Pons (tissue), 1 donor: ENCODE measurements at regions not wholly inside any gene's neighbourhood (a gene's known extent, or its start where the extent isn't known, plus 50 kb on each side); places are given as distances from the start of the nearest gene placed in this dataset.
"Not testable (repeated sequence)": the region's sequence is repeated elsewhere in the genome, so short reads cannot be mapped to it uniquely, and the experiment has no call there.

Experiments used
- DNase-seq: peaks from one replicate; pipeline ENCODE4 v3.0.0-alpha.2; 2016; ENCODE audit warnings: low spot score

DNA sequence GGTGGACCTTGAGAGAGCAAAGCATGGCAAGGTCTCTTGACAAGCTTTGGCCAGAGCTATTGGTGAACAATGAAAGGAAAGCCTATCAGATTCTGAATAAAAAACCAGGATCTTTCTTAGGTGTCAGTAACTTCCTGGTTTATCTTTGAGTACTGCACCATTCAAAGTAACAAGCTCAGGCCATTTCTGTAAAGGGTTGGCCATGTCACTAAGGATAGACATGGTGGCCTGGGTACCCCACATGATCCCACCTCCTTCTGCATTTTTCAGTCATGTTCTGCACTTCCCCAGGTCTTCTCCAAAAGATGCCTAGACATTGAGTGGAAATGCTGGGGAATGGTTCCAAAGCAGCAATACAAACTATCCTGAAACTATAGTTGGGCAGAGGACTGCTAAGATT lies 242.0 kb downstream of the ARHGAP12 start:
- no peak for DNase-seq

- no peak for DNase-seq
Observed at GRCh38 chr10:31683682-31684081, 244.9 kb downstream of the ARHGAP12 start.

GRCh38 chr10:31679936-31680335 lies 248.7 kb downstream of the ARHGAP12 start:
- DNase-seq = no peak

DNA sequence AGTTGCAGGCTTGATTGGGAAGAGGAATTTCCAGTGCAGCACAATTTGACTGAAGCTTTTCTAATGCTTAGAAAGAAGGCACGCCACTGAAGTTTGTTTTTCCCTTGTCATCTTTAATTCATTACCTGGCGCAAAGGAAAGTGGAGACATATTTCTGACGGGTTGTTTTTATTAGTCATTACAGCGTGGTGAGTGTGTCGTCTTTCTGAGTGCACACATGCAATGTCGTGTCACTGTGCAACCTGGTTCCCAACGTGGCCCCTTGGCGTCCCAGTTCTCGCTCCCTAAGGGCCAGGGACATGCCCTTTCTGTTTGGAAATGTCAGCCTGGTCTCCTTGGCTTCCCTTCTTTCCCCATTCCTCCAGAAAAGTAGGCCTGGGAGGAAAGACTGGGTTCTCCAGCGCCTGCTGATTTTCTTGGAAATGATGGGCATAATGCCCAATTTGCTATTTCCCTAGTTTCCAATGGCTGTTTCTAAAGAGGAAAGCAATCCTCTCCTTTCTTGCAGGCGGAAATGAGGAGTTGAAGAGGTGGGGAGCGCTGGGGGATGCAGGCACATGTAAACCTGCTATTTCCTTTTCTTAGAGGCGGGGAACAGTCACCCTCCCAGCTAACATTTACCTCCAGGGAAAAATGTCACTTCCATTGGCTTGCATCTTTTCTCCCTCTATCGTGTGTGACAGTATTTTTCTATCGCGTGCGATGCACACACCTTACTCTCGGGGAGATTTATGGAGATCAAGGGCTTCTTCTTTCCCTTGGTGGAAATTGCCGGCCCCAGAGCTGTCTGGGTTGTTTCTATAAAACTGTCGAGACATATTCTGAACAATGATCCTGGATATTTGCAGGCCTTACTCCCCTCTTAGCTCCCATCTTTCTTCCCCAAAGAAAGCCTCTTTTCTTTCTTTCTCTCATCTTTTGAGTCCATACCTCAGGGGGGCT lies 249.8 kb downstream of the ARHGAP12 start:
- DNase-seq = no peak

GRCh38 chr10:31678139-31678536 lies 250.5 kb downstream of the ARHGAP12 start:
- no peak for DNase-seq

GRCh38 chr10:31677195-31678138 lies 251.2 kb downstream of the ARHGAP12 start:
- DNase-seq = no peak

GRCh38 chr10:31675726-31676125 lies 252.9 kb downstream of the ARHGAP12 start:
- no peak for DNase-seq

GRCh38 chr10:31669357-31669756 lies 259.3 kb downstream of the ARHGAP12 start:
- peak; percentile 96 for DNase-seq

DNA sequence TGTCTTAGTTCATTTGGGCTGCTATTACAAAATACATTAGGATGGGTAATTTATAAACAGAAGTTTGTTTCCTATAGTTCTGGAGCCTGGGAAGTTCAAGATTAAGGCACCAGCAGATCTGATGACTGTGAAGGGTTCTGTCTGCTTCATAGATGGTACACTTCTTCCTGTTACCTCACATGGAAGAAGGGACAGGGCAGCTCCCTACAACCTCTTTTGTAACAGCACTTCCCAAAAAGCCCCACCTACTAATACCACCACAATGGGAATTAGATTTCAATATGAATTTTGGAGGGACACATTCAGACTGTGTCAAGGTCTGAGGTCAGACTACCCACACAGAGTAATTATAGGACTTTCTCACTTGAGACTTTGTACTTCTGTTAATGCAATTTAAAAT lies 260.3 kb downstream of the ARHGAP12 start:
- no peak for DNase-seq

GRCh38 chr10:31665764-31666279 lies 262.8 kb downstream of the ARHGAP12 start:
- DNase-seq = not testable (repeated sequence)

- no peak for DNase-seq
Observed at GRCh38 chr10:31664803-31665202, 263.8 kb downstream of the ARHGAP12 start.

GRCh38 chr10:31664071-31664470 lies 264.6 kb downstream of the ARHGAP12 start:
- not testable (repeated sequence) for DNase-seq

- no peak for DNase-seq
Observed at GRCh38 chr10:31660300-31660699, 268.3 kb downstream of the ARHGAP12 start.

GRCh38 chr10:31659665-31660064 lies 269.0 kb downstream of the ARHGAP12 start:
- no peak for DNase-seq

GRCh38 chr10:31657434-31657872 lies 271.2 kb downstream of the ARHGAP12 start:
- DNase-seq = no peak

DNA sequence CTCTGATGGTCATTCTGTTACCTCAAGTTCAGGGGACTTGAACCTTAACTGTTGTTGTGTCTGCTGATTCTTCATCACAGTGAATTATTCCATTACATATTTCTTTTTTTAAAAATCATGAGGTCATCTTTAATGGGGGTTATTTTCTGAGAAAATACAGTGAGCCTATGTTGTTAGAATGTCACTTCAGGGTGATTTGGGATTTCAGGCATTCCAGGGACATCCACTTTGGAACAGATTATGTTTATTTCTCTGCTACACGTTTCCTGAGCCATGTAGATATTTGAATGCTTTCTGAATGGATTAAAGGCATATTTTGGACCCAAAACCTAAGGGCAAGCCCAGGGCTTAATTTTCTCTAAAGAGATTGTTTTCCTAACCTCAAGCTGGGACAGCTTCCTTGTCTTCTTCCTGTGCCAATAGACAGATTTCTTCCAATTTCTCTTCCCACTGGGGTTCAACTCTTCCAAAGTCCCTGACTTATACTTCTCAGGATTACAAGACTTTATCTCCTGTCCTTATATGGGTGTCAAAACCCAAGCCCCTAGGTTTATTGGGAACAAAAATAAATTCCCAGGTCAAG lies 271.7 kb downstream of the ARHGAP12 start:
- peak; percentile 11 for DNase-seq

DNA sequence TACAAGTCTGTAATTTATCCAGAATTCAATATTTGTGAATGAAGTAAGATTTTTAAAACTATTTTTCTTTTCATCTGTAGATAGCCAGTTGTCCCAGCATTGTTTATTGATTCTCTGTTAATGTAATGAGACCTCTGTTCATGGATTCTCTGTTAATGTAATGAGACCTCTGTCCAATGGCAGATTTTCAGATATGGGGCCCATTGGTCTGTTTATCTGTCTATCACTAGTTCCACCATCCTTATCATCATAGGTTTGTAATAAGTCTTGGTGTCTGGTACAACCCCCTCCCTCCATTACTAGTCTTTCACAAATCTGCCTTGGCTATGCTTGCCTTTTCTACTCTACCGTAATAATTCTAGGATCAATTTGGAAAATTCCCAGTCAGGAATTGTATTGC lies 276.6 kb downstream of the ARHGAP12 start:
- DNase-seq = no peak

- peak; percentile 60 for DNase-seq
Observed at GRCh38 chr10:31650010-31650409, 278.6 kb downstream of the ARHGAP12 start.

GRCh38 chr10:31648966-31649365 lies 279.7 kb downstream of the ARHGAP12 start:
- DNase-seq = no peak

- DNase-seq = no peak
Observed at GRCh38 chr10:31647861-31648260, 280.8 kb downstream of the ARHGAP12 start.

- no peak for DNase-seq
Observed at GRCh38 chr10:31646519-31646918, 282.1 kb downstream of the ARHGAP12 start.

DNA sequence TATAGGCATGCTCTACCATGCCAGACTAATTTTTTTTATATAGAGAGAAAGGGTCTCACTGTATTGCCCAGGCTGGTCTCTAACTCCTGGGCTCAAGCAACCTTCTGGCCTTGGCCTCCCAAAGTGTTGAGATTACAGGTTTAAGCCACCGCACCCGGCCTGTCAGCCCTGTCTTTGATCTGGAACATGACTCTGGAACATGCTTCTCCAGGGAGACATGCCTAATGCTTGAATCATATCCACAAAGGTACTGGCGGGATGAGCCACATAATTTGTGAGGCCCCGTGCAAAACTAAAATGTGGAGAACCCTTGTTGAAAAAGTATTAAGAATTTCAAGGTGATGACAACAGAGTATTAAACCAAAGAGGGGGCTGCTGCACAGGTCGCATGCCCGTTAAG lies 282.8 kb downstream of the ARHGAP12 start:
- DNase-seq = no peak
